GM12878 (cell line): ENCODE measurements at regions not wholly inside any gene's neighbourhood (a gene's known extent, or its start where the extent isn't known, plus 50 kb on each side); places are given as distances from the start of the nearest gene placed in this dataset.

Experiments
- ATAC-seq: fragments of 200-7000 bp; cut with Tn5 transposase; 3 replicates; pipeline ENCODE4 v1.9.1; 2020; ENCODE audit warnings: mild to moderate bottlenecking, moderate library complexity
- BruUV-seq: library from RNA; stranded (reverse); fragments of 400-500 nt; replicated peaks from 2 replicates; lab custom pipeline; 2021; lab: Mats Ljungman, UMichigan
- CTCF ChIA-PET: fragments of 300-600 bp; sonication (Branson Sonifier 250); formaldehyde crosslinking; extraction: SDS; loops from one replicate; lab custom pipeline; 2021; ENCODE audit warnings: inconsistent platforms; lab: Yijun Ruan, JAX
- POLR2A ChIA-PET: fragments of 350-600 bp; formaldehyde crosslinking; extraction: SDS; loops from one replicate; lab custom pipeline; 2021; ENCODE audit warnings: inconsistent platforms; lab: Charles Lee
- RAD21 ChIA-PET: fragments of 300-600 bp; sonication (Branson Sonifier 250); formaldehyde crosslinking; loops from one replicate; lab custom pipeline; 2023; ENCODE audit warnings: antibody characterized with exemption; ENCODE audit not compliant: unreplicated experiment; lab: Charles Lee
- SMC1A ChIA-PET: fragments of 300-600 bp; sonication (Branson Sonifier 250); formaldehyde crosslinking; loops from one replicate; lab custom pipeline; 2023; ENCODE audit not compliant: unreplicated experiment, uncharacterized antibody; lab: Charles Lee
- DNase-seq: peaks from one replicate; pipeline ENCODE4 v3.0.0-alpha.2; 2011; ENCODE audit warnings: low read depth, low spot score
- FAIRE-seq: peaks from 3 replicates; lab custom pipeline; 2011; peaks lifted over from hg19 to GRCh38; lab: Jason Lieb, UNC
- H2AFZ ChIP-seq: 2 replicates; pipeline ENCODE4 v1.6.0; 2011; ENCODE audit warnings: low read depth, low read length, control low read depth; ENCODE audit not compliant: control insufficient read depth
- H3K27ac ChIP-seq: 2 replicates; pipeline ENCODE4 v1.5.1; 2011; ENCODE audit warnings: control low read depth; ENCODE audit not compliant: control insufficient read depth, insufficient read depth
- H3K27me3 ChIP-seq, 2 experiments: replicated peaks in 1 of 2; 2 replicates each; pipeline versions ENCODE4 v1.6.0 to v1.6.1; 2011; ENCODE audit warnings: low read length in 1 of 2; ENCODE audit not compliant: control insufficient read depth in 2 of 2, insufficient read depth in 2 of 2
- H3K36me3 ChIP-seq, 2 experiments: 2 replicates each; pipeline ENCODE4 v1.5.1; 2011; ENCODE audit warnings: low read length in 1 of 2; ENCODE audit not compliant: control insufficient read depth in 2 of 2, insufficient read depth in 2 of 2
- H3K4me1 ChIP-seq: 2 replicates; pipeline ENCODE4 v1.6.1; 2011; ENCODE audit warnings: mild to moderate bottlenecking, low read length, moderate library complexity, mixed read lengths; ENCODE audit not compliant: control insufficient read depth, insufficient read depth
- H3K4me2 ChIP-seq: 2 replicates; pipeline ENCODE4 v1.6.0; 2011; ENCODE audit warnings: control low read depth; ENCODE audit not compliant: control insufficient read depth, insufficient read depth
- H3K4me3 ChIP-seq: fragments of 200-600 bp; sonication (generic); 2 replicates; pipeline ENCODE4 v1.5.1; 2016
- H3K79me2 ChIP-seq: 2 replicates; pipeline ENCODE4 v1.6.0; 2011; ENCODE audit warnings: low read length; ENCODE audit not compliant: control insufficient read depth, insufficient read depth
- H3K9ac ChIP-seq: 2 replicates; pipeline ENCODE4 v1.8.0; 2011; ENCODE audit warnings: low read length, control low read depth, mixed read lengths; ENCODE audit not compliant: control insufficient read depth, insufficient read depth
- H3K9me3 ChIP-seq: replicated peaks from 3 replicates; pipeline ENCODE4 v1.5.1; 2011; ENCODE audit warnings: mild to moderate bottlenecking, low read length; ENCODE audit not compliant: control insufficient read depth, insufficient read depth
- H4K20me1 ChIP-seq: 2 replicates; pipeline ENCODE4 v1.6.0; 2011; ENCODE audit not compliant: control insufficient read depth, insufficient read depth
- FOXM1 ChIP-seq: IDR thresholded peaks from 2 replicates; pipeline ENCODE4 v1.6.1; 2012; ENCODE audit warnings: low read depth, mild to moderate bottlenecking, inconsistent platforms, low read length, moderate library complexity
- IKZF1 ChIP-seq: fragments of 450-650 bp; conservative IDR thresholded peaks from 2 replicates; pipeline ENCODE4 v1.6.1; 2017; ENCODE audit warnings: antibody characterized with exemption, mild to moderate bottlenecking
- IRF3 ChIP-seq: fragments of 450-650 bp; IDR thresholded peaks from 2 replicates; pipeline ENCODE4 v1.6.1; 2014; ENCODE audit warnings: mild to moderate bottlenecking
- MEF2B ChIP-seq: fragments of 450-650 bp; IDR thresholded peaks from 2 replicates; pipeline ENCODE4 v1.6.1; 2018; ENCODE audit warnings: mild to moderate bottlenecking, moderate library complexity; ENCODE audit not compliant: partially characterized antibody, poor library complexity, severe bottlenecking
- MTA2 ChIP-seq: fragments of 450-650 bp; IDR thresholded peaks from 2 replicates; pipeline ENCODE4 v1.6.1; 2016; ENCODE audit warnings: low read depth, mild to moderate bottlenecking, moderate library complexity
- MYB ChIP-seq: fragments of 150-350 bp; IDR thresholded peaks from 2 replicates; pipeline ENCODE4 v1.6.1; 2014; ENCODE audit warnings: mild to moderate bottlenecking, low read depth, low read length, borderline replicate concordance
- NRF1 ChIP-seq: conservative IDR thresholded peaks from 2 replicates; pipeline ENCODE4 v1.6.1; 2011; ENCODE audit warnings: mild to moderate bottlenecking, low read depth, low read length, improper control_type of control experiment
- PML ChIP-seq: IDR thresholded peaks from 2 replicates; pipeline ENCODE4 v1.6.1; 2012; ENCODE audit warnings: low read length, inconsistent platforms
- SIX5 ChIP-seq: IDR thresholded peaks from 2 replicates; pipeline ENCODE4 v1.6.1; 2011; ENCODE audit warnings: mild to moderate bottlenecking, low read depth, low read length, moderate library complexity; ENCODE audit not compliant: severe bottlenecking
- SP1 ChIP-seq: IDR thresholded peaks from one replicate; pipeline ENCODE4 v1.6.1; 2011; ENCODE audit warnings: low read depth, low read length
- TCF3 ChIP-seq: IDR thresholded peaks from 2 replicates; pipeline ENCODE4 v1.6.1; 2012; ENCODE audit warnings: low read depth, mild to moderate bottlenecking, low read length, borderline replicate concordance; ENCODE audit not compliant: insufficient read depth
- ZBTB4 ChIP-seq: fragments of 450-650 bp; formaldehyde crosslinking; IDR thresholded peaks from 2 replicates; pipeline ENCODE4 v1.4.0; 2022; ENCODE audit warnings: mild to moderate bottlenecking, moderate library complexity
- WGBS: methylation state at CpG from one replicate; pipeline ENCODE4 v1.1.6; 2016; ENCODE audit warnings: low lambda C conversion rate; ENCODE audit not compliant: insufficient replicate concordance, insufficient coverage; ENCODE audit errors: missing lambda C conversion rate; 5-methylcytosine and 5-hydroxymethylcytosine counted together
- in situ Hi-C: fragments of 300-500 bp; cut with MboI; formaldehyde crosslinking; loops from 9 replicates; pipeline ENCODE4 v1.14.3; 2018; ENCODE audit warnings: mixed read lengths
- intact Hi-C: fragments of 100-400 bp; cut with micrococcal nuclease; formaldehyde crosslinking; loops from one replicate; pipeline ENCODE4 v1.14.2; 2022; ENCODE audit not compliant: unreplicated experiment

GRCh38 chr5:124061068-124061430 is 549.1 kb downstream of the CSNK1G3 start:
- ChIA-PET RAD21 (no interaction called here), POLR2A (no interaction called here), CTCF (no interaction called here), SMC1A (interaction anchor here (1.1 kb wide), 1 partner anchor 9 kb away, joined by 4 read pairs; no protein-coding TSS in a partner anchor)
- FAIRE-seq (no peak), ATAC-seq (no peak), DNase-seq (no peak)
- H3K9me3 ChIP-seq: no peaks in the 10 kb centered on the region; the same call in 2 of the 3 replicates
- H3K9ac ChIP-seq: no peak overlapping the region
- in situ Hi-C loops (no loop called here), intact Hi-C loops (no loop called here)
- no peaks in the 10 kb centered on the region for H4K20me1 ChIP-seq
- H3K27ac ChIP-seq: no peak overlapping the region
- H3K4me2 ChIP-seq: no peak overlapping the region
- no peak overlapping the region for H2AFZ ChIP-seq
- peaks cover 18% of the 10 kb centered on the region for H3K4me1 ChIP-seq
- TF ChIP-seq MEF2B (no peak), IRF3 (no peak), MTA2 (no peak)
- WGBS: 50% methylated on average over 4 of the region's 4 CpGs
- H3K27me3 ChIP-seq: no peaks in the 10 kb centered on the region
- H3K4me3 ChIP-seq: no peak overlapping the region
- BruUV-seq: no TSS peak
- H3K79me2 ChIP-seq: no peaks in the 10 kb centered on the region
- no peaks in the 10 kb centered on the region for H3K36me3 ChIP-seq

- RAD21 ChIA-PET: no interaction called here
- BruUV-seq: no TSS peak
- TF ChIP-seq SP1: no peak
- TF ChIP-seq MYB: no peak
- no peak for TF ChIP-seq IRF3
- TF ChIP-seq TCF3: no peak
- no peak for TF ChIP-seq PML
- TF ChIP-seq IKZF1: no peak
- TF ChIP-seq SIX5: no peak
- TF ChIP-seq NRF1: no peak
- no peak for TF ChIP-seq ZBTB4 (CRISPR knock-in tag)
- TF ChIP-seq FOXM1: no peak
These were observed 548.6 kb downstream of the CSNK1G3 start for GRCh38 chr5:124060413-124061067.

More at GRCh38 chr5:124060413-124061067, 548.6 kb downstream of the CSNK1G3 start:
- 45% methylated on average over 5 of the region's 5 CpGs for WGBS
- intact Hi-C loops (no loop called here), in situ Hi-C loops (no loop called here)
- Histone ChIP-seq H3K27me3 (no peaks in the 10 kb centered on the region), H3K36me3 (no peaks in the 10 kb centered on the region), H3K27ac (no peak overlapping the region), H3K9me3 (peaks cover 3% of the 10 kb centered on the region; the same call in 2 of the 3 replicates), H3K79me2 (no peaks in the 10 kb centered on the region), H3K4me3 (no peak overlapping the region), H3K4me2 (no peak overlapping the region), H2AFZ (no peak overlapping the region), H4K20me1 (no peaks in the 10 kb centered on the region), H3K4me1 (peaks cover 23% of the 10 kb centered on the region), H3K9ac (no peak overlapping the region)
- FAIRE-seq (no peak), ATAC-seq (no peak), DNase-seq (no peak)
- ChIA-PET POLR2A (interaction anchor here (0.6 kb wide), 1 partner anchor 688 kb away, joined by 3 read pairs; no protein-coding TSS in a partner anchor), SMC1A (interaction anchor here (1.1 kb wide), 1 partner anchor 8 kb away, joined by 4 read pairs; no protein-coding TSS in a partner anchor), CTCF (no interaction called here)
